GM10266 (cell line): ENCODE measurements at regions not wholly inside any gene's neighbourhood (a gene's known extent, or its start where the extent isn't known, plus 50 kb on each side); places are given as distances from the start of the nearest gene placed in this dataset.

Source experiments
- DNase-seq: peaks from one replicate; pipeline ENCODE4 v3.0.0; 2012; ENCODE audit errors: extremely low spot score
- CTCF ChIP-seq: IDR thresholded peaks from 2 replicates; pipeline ENCODE4 v1.5.1; 2012; ENCODE audit warnings: mild to moderate bottlenecking, low read depth; ENCODE audit not compliant: control insufficient read depth, insufficient read depth; ENCODE audit errors: missing control alignments

GRCh38 chr6:90444160-90444714 is 142.6 kb downstream of the MAP3K7 start:
- TF ChIP-seq CTCF = no peak
- no peak for DNase-seq

- DNase-seq = no peak
- no peak for TF ChIP-seq CTCF
Observed at GRCh38 chr6:90442366-90442765, 144.5 kb downstream of the MAP3K7 start.

GRCh38 chr6:90440586-90441283 is 144.1 kb upstream of the BACH2 start:
- TF ChIP-seq CTCF = no peak
- DNase-seq = no peak

- no peak for TF ChIP-seq CTCF
- DNase-seq = no peak
Observed at GRCh38 chr6:90439586-90439985, 142.9 kb upstream of the BACH2 start.

- TF ChIP-seq CTCF = no peak
- no peak for DNase-seq
Observed at GRCh38 chr6:90436403-90436802, 139.8 kb upstream of the BACH2 start.

- no peak for TF ChIP-seq CTCF
- no peak for DNase-seq
Observed at GRCh38 chr6:90435207-90435899, 138.7 kb upstream of the BACH2 start.

GRCh38 chr6:90434094-90434493 is 137.5 kb upstream of the BACH2 start:
- DNase-seq = no peak
- no peak for TF ChIP-seq CTCF
